ENCODE measurements at regions not wholly inside any gene's neighbourhood (a gene's known extent, or its start where the extent isn't known, plus 50 kb on each side); places are given as distances from the start of the nearest gene placed in this dataset.
"Not testable (repeated sequence)": the region's sequence is repeated elsewhere in the genome, so short reads cannot be mapped to it uniquely, and the experiment has no call there.

- no peak for DNase-seq
These were observed 679.5 kb upstream of the IGFBP7 start for GRCh38 chr4:57789666-57790065.

GRCh38 chr4:57777876-57778275 is 667.7 kb upstream of the IGFBP7 start:
- DNase-seq = no peak

GRCh38 chr4:57774681-57775080 is 664.5 kb upstream of the IGFBP7 start:
- DNase-seq = no peak

- no peak for DNase-seq
These were observed 664.0 kb upstream of the IGFBP7 start for GRCh38 chr4:57774171-57774570.

- DNase-seq = no peak
These were observed 656.2 kb upstream of the IGFBP7 start for GRCh38 chr4:57766341-57766740.

GRCh38 chr4:57764856-57765255 is 654.7 kb upstream of the IGFBP7 start:
- no peak for DNase-seq

GRCh38 chr4:57763070-57763469 is 652.9 kb upstream of the IGFBP7 start:
- DNase-seq = no peak

DNA sequence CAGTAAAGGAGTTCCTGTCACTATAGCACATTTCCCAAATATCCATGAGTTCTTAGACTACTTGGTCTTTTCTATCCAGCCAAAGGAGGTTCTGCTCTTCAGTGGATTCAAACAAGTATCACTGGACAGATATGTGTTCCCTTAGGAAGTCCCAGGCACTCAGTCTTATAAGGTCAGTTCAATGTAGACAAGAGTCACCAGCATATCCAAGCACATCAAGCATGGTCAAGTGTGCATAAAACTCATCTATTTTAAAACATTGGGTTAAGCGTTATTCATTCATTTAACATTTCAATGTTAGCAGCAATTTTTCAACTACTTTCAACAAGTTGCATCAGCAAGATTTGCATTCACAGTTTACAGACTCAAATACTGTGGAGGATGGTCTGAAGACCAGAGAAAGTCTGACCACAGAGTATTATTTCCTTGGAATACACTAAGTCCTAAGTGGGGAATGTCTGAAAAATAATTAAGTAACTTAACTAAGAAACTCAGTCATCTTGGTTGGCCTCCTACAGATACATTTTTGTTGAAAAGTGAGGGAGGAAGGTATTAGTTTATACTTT is 630.5 kb upstream of the IGFBP7 start:
- DNase-seq = no peak

GRCh38 chr4:57736781-57737180 is 626.6 kb upstream of the IGFBP7 start:
- no peak for DNase-seq

- DNase-seq = no peak
These were observed 624.0 kb upstream of the IGFBP7 start for GRCh38 chr4:57734104-57734670.

- DNase-seq = not testable (repeated sequence)
These were observed 619.8 kb upstream of the IGFBP7 start for GRCh38 chr4:57729775-57730570.

DNA sequence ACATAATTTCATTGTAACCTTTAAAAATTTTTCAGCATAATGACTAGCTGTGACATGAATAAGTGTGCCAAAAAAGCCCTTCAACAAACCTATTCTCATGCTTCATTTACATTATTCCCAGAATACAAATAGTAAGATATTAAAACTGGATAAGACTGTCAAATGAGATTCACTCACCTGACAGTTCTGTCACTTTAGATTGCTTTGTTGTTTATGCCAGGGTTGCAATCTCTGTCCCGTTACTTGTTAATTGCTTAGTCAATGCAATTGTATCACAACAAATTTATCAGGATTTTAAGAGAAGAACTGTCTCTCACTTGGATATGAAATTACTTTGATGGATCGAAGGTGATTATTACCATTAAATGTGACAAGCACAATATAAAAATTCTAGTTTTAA is 616.0 kb upstream of the IGFBP7 start:
- DNase-seq = no peak

DNA sequence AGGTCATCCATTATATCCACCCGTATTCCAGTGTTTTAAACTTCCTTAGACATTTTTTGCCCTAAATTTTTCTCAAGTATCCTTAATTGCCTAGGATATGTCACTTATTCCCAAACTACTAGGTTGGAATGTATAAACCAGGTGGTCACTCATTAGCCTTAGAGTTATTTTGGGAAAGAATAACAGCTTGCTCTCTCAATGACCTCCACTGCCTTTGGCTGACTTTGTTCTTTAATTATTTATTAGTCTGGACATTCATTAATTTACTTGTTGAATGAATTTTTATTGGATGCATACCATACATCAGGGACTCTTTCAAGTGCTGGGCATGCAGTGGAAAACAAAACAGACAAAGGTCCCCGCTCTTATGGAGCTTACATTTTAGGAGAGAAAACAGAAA is 609.3 kb upstream of the IGFBP7 start:
- no peak for DNase-seq

DNA sequence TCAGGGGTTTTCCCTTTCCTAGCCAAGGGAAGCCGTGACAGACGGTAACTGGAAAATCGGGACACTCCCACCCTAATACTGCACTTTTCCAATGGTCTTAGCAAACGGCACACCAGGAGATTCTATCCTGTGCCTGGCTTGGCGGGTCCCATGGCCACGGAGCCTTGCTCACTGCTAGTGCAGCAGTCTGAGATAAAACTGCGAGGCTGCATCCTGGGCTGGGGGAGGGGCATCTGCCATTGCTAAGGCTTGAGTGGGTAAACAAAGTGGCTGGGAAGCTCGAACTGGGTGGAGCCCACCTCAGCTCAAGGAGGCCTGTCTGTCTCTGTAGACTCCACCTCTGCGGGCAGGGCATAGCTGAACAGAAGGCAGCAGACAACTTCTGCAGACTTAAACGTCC is 604.1 kb upstream of the IGFBP7 start:
- DNase-seq = not testable (repeated sequence)

DNA sequence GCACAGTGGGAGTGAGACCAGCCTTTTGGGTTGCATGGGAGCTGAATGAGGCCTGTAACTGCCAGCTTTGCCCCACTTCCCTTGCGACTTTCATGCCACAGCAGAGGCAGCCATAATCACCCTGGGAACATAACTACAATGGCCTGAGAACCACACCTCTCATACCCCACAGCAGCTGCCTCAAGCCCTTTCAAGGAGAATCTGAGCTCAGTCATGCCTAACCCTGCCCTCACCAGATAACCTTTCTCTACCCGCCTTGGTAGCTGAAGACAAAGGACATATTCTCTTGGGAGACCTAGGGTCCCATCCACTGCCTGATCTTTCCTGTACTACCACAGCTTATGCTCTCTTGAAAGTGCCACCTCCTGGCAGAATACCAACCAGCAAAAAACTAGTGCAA is 599.9 kb upstream of the IGFBP7 start:
- DNase-seq = no peak

DNA sequence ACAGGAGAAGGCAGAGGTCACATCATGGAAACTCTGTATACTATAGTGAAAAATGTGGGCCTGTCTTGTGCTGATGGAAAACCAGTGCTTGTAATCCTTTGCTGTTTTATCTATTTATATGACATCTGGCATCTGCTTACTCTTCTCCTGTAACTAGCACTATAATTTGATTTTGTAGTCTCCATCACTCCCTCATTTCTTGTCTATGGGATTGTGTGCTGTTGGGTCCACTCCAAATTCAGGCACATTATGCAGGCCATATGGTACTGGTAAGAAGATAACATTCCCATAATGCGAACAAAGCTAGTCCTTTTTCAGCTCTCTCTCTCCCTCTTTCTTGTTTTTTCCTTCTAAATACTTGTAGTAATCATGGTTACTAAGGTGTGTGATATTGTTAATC is 581.2 kb upstream of the IGFBP7 start:
- no peak for DNase-seq

GRCh38 chr4:57689693-57690205 is 579.6 kb upstream of the IGFBP7 start:
- DNase-seq = no peak

GRCh38 chr4:57682275-57682674 is 572.1 kb upstream of the IGFBP7 start:
- DNase-seq = no peak

- no peak for DNase-seq
These were observed 569.8 kb upstream of the IGFBP7 start for GRCh38 chr4:57679969-57680368.

DNA sequence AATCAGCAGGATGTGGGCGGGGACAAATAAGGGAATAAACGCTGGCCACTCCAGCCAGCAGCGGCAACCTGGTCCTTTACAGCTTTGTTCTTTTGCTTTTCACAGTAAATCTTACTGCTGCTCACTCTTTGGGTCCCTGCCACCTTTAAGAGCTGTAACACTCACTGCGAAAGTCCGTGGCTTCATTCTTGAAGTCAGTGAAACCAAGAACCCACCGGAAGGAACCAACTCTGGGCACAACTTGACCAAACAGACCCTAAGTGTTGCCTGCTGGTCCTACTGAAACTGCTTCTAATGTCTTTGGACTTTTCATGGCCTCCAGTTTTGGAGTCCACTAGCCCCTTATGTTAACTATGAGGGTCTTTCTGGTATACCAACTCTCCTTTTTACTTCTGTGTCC is 566.2 kb upstream of the IGFBP7 start:
- DNase-seq = no peak

DNA sequence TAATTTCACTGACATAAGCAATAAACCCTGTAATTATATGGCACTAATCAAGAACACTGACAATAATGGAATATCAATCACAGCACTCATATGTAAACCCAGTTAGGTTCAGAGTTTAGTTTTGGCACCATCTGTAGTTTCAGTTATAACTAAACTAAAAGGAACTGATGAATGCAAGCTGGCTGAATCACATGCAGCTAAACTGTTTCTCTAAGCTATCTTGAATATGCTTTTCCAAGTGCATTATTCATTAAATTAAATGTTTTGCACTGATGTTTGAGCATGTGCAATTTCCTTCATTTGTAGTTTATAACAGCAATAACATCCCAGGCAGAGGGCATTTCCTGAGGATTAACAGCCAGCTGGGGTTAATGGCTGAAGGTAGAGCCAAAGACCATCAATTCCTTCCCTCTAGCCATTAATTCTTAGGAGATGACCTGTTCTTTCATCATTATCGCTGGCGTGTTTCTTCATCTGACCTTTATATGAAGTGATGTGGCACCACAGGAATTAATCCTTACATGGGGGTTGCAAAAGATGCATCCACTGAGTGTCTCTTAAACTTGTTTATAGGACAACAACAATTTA is 562.8 kb upstream of the IGFBP7 start:
- no peak for DNase-seq

DNA sequence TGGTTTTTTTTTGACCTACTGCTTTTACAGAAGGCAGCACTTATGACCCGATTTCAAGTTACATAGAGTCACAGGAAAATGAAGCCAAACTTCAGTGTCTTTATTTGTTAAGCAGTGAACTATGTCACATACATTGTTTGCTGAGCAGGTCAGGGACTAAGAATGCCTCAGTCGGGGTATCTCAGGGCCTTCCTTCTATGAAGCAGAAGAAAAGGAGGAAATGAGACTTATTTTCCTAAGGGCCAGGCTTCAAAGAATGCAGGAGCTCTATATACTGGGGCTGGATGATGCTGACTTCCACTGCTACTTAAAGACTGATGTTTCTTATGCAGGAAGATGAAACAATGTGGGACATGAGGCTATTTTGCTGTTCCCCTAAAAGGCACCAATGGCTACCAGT is 558.4 kb upstream of the IGFBP7 start:
- DNase-seq = no peak

DNA sequence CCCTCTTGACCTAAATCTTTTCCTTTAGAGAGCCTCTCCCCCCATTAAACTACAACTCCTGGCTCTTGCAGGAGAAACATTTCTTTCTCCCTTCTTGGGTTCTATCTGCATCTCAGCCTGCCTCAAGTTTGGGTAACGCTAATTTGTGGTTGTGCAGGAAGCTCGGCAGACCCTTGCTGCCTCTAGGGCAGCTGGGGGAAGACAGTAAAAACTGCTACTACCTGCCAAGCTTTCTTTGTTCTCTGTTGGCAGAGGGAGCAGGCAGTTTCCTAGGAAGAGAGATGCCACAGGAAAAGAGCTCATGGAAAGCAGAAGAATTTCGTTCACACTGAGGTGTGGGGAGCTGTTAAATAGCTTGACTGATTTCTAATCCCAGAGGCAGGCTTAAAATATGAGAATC is 555.6 kb upstream of the IGFBP7 start:
- DNase-seq = no peak

GRCh38 chr4:57661517-57662090 is 551.4 kb upstream of the IGFBP7 start:
- no peak for DNase-seq
